Right lobe of liver (tissue), 4 donors: ENCODE measurements at regions not wholly inside any gene's neighbourhood (a gene's known extent, or its start where the extent isn't known, plus 50 kb on each side); places are given as distances from the start of the nearest gene placed in this dataset.

ENCODE experiments used
- POLR2A ChIP-seq: fragments of 450-650 bp; IDR thresholded peaks from one replicate; pipeline ENCODE4 v1.6.1; 2017; ENCODE audit warnings: antibody characterized with exemption, mild to moderate bottlenecking
- TF ChIP-seq, protein P1 (sequence below), 4 donors: fragments of 200-600 bp in 3 of 4; fragments of 450-650 bp in 1 of 4; IDR thresholded peaks; one replicate each; pipeline versions ENCODE4 v1.5.1 to v1.8.0; 2016 to 2022; ENCODE audit warnings: antibody characterized with exemption in 4 of 4, mild to moderate bottlenecking in 2 of 4
- donor health status: DM: no; HTN: no; CAD: no.
- donor health status: DM: no; HTN: no; CAD: no.
- donor health status: DM: no; HTN: yes; CAD: no.

DNA sequence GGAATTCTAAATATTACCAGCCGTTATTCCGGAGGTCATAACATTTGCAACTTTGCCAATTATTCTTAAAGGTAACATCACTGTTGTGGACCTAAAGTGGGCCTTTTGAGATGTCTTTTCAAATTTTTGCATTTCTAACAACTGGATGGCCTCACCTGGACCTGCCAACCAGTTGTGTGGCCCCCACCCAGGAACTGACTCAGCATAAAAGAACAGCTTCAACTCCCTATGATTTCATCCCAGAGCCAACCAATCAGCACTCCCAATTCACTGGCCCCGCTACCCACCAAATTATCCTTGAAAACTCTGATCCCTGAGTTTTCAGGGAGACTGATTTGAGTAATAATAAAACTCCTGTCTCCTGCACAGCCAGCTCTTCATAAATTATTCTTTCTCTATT lies 489.7 kb upstream of the LMCD1 start:
- TF ChIP-seq, protein P1, sequence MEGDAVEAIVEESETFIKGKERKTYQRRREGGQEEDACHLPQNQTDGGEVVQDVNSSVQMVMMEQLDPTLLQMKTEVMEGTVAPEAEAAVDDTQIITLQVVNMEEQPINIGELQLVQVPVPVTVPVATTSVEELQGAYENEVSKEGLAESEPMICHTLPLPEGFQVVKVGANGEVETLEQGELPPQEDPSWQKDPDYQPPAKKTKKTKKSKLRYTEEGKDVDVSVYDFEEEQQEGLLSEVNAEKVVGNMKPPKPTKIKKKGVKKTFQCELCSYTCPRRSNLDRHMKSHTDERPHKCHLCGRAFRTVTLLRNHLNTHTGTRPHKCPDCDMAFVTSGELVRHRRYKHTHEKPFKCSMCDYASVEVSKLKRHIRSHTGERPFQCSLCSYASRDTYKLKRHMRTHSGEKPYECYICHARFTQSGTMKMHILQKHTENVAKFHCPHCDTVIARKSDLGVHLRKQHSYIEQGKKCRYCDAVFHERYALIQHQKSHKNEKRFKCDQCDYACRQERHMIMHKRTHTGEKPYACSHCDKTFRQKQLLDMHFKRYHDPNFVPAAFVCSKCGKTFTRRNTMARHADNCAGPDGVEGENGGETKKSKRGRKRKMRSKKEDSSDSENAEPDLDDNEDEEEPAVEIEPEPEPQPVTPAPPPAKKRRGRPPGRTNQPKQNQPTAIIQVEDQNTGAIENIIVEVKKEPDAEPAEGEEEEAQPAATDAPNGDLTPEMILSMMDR (IDR thresholded peaks at IDR 0.05) = no peak
- TF ChIP-seq POLR2A = no peak
